ENCODE measurements at regions not wholly inside any gene's neighbourhood (a gene's known extent, or its start where the extent isn't known, plus 50 kb on each side); places are given as distances from the start of the nearest gene placed in this dataset.

DNA sequence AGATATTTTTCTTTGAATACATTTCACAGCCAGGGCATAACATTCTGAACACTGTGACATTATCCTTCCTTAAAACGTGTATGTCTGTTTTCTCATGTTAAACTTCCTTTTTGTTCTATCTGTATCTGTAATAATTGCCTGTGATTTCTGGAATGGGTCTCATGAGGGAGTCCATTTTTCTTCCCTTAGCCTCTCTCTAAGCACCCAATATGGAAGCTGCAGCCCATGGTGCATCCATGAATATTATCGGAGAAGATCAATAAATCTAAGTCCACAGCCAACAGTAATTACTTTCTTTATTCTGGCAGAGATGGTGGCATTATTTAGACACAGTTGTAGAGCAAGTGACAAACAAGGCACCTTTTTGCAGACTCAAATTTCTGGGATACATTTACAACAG, 671.1 kb downstream of the TUSC7 start:
- no peak for DNase-seq (ENCODE audit: low read depth in 2 of 3, low spot score in 1 of 3)

DNA sequence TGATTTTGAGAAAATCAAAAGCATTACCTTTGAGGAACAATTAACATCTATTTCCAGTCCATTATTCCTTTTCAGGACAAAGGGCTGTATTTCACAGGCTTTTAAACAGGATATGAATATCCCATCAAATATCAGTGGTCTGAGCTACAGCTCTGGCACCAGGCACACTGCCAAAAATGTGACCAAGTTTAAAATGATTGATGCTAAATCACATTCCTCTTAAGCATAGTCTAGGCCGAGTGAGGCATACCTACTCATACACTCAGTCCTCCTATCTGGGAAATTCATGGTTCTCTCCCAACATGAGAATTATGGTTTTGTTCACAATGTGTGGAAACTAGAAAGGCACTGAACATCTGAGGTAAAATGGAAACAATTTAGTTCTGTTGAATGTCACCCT, 683.5 kb downstream of the TUSC7 start:
- DNase-seq (ENCODE audit: low read depth in 2 of 3, low spot score in 1 of 3): no peak

DNA sequence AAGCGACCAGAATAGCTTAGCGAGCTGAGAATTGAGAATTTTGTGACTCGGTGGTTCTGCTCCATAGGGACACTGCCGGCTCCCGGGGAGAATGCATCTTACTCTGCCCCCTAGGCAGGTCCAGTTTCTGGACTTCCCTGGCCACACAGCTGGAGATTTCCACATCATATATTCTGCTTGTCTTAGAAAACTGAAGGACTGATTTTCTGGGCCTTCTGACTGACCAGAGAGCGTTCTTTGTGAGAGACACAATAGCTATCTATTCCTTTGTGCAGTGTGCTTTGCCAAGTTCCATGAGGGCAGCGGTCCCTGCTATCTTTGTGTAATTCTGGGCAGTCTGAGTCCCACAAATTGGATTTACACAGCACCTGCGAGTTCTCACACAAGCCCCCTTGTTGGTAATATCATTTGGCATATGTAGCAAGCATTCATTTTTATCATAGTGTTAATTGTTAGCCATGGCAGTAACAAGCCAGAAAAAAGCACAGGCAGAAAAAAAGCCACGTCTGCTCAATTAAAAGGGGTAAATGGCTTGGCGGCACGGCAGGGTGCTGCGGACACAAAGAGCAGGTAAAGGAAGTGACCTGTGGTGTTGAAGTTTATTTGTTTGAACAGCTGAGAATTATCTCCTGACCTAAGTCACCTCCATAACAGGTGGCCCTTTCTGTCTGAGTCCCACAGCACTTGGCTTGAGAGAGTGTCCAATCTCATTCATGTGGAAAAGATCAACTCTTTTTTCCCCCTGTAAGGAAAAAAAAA, 688.7 kb downstream of the TUSC7 start:
- no peak for DNase-seq (ENCODE audit: low read depth in 2 of 3, low spot score in 1 of 3)

DNA sequence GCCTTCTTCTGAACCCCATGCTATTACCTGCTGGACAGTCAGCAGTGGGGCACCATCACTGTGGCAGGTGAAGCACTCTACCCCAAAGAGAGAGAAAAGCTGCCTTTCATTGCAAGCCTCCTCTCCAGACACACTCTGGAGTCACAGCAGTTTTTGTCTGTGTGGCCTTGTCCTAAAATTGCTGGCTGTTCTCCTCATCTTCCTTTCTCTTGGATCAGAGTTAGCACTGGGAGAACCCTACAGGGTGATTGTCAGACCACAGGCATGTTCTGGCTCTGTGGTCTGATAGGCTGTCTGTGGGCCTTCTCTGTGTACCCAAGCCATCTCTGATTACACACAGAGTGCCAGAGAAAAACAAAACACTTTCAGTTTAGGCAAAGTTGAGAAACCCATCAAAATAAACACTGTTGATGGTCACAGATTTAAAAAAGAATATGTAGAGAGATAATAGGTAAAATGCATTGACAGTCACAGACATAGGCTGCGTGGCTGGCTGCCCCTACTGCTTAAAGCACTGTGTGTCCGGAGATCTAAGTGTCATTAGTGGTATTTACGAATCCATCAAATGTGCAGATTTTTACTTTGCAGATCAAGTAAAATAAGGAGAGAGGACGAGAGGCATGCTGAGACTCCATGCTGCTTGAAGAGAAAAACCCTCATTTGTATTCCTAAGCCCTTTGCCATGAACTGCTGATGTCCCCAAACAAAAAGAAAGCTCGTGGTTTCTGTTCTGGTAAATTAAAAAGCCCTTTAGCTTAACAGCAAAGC, 689.9 kb downstream of the TUSC7 start:
- DNase-seq (ENCODE audit: low read depth in 2 of 3, low spot score in 1 of 3): no peak

DNA sequence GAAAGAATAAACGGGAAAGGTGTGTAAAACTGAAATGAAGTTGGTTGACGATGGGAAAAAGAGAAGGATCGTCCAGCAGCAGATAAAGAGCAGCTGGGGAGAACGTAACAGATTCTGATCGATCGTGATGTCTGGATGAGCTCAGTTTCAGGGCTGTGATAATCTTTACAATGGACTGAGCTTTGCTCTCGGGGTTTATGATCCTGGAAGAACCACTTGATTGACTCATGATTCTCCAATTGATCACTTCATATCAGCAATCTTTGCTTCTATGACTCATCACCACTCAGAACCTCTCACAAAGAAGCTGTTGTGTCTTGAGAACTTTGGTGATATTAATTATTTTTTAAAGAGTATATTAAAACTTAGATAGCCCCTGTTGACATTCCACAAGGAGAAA, 690.7 kb downstream of the TUSC7 start:
- no peak for DNase-seq (ENCODE audit: low read depth in 2 of 3, low spot score in 1 of 3)

DNA sequence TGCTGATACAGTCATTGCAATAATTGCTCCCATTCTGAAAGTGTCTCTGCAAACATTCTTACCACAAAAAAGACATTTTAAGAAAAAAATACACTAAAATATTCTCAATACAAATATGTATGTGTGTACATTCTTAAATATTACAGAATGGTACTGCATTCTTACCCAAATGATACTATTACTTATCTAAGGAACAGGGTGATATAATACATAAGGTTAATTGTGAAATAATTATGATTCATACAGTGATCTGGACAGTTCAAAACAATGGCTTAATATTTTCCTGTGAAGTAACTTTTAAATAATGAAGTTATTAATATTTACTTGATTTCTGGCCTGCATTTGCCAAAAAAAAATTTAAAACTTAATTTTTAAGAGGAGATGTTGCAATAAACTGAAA, 694.6 kb downstream of the TUSC7 start:
- no peak for DNase-seq (ENCODE audit: low read depth in 2 of 3, low spot score in 1 of 3)

DNA sequence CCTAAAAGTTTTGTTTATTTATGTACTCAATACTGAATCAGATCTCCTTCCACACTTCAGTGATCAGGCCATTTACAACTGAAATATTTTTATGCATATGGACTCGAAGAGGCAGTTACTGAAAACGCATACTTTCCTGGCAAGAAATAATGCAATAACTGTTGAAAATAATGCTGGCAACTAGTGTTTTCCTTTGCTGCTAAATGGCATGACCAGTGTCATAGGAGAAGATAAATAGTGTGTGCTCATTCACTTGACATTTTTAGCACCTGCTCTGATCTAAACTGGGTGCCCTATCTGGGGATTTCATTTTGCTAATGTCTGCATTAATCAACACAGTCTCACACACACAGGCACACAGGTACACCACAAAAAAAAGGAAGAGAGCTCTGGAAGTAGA, 695.2 kb downstream of the TUSC7 start:
- DNase-seq (ENCODE audit: low read depth in 2 of 3, low spot score in 1 of 3): no peak

DNA sequence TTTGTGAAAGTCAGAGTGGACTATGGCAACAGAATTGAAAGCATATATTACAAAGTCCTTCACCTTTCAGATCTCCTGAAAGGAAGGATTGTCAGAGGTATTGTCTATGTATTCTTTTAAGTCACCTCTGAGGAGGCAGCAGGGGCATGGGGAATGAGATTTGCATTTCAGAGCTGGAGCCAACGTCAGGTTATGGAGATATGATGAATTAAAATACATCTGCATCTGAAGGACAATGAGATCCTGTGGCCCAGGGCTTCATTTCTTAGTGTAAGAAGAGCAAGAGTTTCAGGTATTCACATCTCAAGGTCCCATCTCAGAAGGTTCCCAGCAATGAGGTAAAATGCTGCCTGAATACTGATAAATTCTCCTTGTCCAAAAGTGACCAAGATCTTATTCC, 695.8 kb downstream of the TUSC7 start:
- DNase-seq (ENCODE audit: low read depth in 2 of 3, low spot score in 1 of 3): no peak

DNA sequence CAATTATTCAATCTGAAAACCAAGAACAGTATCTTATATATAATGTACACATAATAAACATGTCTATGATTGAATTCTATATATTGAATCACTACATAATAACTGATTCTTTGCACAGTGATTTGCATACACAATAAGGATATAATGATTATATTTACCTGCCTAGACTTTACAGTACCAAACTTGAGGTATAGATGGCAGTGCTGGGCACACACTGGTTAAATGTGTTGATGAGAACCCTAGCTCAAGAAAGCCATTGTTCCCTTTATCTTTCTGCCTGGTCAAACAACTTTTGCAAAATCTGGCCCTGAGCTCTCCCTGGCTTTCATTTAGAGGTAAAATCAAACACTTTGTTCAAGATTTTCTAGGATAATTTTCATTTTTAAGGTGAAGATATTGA, 697.7 kb downstream of the TUSC7 start:
- DNase-seq (ENCODE audit: low read depth in 2 of 3, low spot score in 1 of 3): no peak

DNA sequence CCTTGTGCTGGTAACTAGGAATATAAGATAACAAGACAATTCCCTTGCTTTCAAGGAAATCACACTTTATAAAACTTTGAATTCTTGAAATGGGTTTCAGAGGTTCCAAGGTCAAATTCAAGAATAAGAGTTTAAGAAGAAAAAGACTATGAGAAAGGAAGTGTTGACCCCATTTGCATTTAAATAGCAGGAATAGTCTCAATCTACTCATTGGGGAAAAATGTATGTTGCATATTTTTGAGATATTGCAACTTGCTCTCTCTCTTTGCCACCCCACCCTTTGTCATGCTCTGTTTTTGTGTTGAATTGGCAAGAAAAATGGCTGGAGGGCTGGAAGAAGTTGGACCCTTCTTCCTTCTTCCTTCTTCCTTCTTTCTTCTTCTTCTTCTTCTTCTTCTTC, 699.2 kb downstream of the TUSC7 start:
- DNase-seq (ENCODE audit: low read depth in 2 of 3, low spot score in 1 of 3): no peak

DNA sequence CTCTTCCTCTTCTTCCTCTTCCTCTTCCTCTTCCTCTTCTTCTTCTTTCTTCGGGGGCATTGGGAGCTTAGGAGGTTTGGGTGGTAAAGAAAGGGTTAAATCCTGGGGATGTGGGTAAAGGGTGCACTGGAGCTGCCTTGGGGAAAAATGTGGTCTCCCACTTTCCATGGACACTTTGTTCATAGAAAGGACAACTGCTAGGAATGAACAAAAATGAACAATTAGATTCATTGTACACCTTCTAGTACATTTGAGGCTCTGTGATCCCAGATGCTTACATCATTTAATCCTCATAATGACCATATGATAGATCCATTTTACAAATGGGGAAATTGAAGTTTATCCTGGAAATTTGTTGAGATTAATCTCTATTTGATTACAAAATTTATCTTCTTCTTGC, 699.7 kb downstream of the TUSC7 start:
- no peak for DNase-seq (ENCODE audit: low read depth in 2 of 3, low spot score in 1 of 3)

DNA sequence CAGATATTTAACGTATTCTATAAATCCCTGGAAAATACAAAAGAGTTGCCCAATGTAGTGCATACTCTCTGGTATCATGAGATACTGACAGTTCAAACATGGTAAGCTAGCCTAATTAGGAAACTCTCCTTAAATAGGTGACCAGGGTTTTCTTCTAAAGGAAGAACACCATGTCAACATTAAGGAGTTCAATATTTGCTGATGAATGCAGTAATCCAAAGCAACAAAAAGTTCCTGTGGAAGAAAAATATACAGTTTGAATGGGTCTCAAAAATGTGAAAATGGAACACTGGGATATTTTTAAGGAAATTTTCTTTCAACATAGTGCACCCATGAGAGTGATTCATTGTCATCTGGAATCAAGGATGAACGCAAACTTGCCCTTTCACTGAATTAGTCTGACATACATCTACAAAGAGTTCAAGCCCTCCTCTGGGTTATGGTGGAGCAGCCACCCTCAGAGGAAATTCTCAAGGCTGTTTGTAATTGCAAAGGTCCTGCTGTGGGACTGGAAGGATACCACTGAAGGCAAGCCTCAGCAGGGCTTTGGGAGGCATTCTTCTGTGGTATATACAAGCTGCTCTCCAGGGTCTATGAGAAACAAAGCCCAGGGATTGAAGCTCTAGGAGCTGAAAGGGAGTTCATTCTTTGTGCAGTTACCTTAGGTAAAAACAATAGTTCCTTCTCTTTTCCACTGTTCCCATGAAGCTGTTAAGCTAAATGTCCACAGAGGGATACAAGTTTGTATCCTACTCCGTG, 700.3 kb downstream of the TUSC7 start:
- no peak for DNase-seq (ENCODE audit: low read depth in 2 of 3, low spot score in 1 of 3)

DNA sequence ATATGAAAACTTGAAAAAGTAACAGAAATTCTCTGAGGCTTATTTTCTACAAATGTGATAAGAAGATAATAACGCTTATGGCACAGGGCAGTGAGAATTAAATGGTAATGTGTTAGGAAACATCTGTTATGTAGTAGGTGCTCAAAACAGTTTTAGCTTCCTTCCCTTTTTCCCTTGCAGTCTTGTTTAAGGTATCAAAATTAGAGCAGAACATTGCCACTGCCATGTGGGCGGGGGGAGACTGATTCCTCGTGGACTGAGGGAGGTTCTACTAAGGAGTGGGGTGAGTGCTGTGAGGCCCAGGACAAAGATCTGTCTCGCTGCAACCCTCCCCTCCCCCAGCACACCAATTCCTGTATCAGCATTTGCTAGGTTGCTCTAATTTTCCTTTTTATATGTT, 702.4 kb downstream of the TUSC7 start:
- no peak for DNase-seq (ENCODE audit: low read depth in 2 of 3, low spot score in 1 of 3)

DNA sequence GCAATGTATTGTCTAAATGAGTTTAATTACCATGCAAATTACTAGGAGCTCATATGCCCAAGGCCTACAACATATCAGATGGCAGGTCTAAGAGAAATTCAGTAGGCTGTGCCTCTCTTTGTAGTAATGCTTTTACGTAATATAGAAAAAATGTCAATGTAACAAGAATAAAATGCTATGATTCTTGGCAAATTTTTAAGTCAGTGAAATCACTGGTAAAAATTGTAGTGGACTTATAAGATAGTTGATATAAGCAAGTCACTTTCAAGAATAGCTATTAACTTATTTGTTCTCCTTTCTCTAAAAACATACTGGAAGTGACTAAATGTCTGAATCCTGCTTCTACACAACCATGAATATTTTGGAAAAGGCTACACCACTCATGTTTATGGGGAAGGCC, 707.8 kb downstream of the TUSC7 start:
- no peak for DNase-seq (ENCODE audit: low read depth in 2 of 3, low spot score in 1 of 3)

DNA sequence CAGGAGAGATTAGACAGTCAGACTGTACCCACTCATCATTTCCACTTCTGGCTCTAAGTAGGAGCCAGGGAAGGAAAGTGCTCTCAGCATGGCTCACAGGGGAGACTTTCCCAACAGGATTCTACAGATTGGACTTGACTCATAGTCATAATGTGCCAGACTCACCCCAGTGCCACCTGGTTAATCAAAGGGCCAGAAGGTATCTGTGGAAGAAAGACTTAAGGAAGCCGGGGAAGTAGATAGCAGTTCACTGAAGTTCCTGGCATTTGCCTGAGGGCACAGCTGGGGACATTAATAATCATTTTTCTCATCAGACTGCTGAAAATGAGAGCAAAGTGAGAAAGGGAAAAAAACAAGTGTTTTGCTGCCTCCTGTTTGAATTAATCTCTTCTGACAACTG, 717.5 kb downstream of the TUSC7 start:
- no peak for DNase-seq (ENCODE audit: low read depth in 2 of 3, low spot score in 1 of 3)

DNA sequence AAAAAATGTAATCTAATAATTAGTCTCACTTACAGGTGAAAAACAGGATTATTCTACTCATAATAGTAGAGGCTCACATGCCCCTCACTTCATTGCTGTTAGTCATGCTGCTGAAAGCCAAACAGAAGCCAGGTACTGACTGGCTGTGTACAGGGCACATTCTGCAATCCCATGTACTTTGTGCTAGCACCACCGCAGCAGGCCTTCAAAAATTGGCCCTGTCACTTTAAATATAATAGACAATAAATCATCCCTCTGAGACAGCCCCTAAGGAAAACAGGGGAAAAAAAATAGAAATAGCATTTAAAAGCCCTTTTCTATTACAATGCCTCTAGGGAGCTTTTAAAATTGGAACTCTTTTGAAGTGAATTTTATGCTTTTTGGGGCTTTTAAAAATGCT, 723.8 kb downstream of the TUSC7 start:
- no peak for DNase-seq (ENCODE audit: low read depth in 2 of 3, low spot score in 1 of 3)

DNA sequence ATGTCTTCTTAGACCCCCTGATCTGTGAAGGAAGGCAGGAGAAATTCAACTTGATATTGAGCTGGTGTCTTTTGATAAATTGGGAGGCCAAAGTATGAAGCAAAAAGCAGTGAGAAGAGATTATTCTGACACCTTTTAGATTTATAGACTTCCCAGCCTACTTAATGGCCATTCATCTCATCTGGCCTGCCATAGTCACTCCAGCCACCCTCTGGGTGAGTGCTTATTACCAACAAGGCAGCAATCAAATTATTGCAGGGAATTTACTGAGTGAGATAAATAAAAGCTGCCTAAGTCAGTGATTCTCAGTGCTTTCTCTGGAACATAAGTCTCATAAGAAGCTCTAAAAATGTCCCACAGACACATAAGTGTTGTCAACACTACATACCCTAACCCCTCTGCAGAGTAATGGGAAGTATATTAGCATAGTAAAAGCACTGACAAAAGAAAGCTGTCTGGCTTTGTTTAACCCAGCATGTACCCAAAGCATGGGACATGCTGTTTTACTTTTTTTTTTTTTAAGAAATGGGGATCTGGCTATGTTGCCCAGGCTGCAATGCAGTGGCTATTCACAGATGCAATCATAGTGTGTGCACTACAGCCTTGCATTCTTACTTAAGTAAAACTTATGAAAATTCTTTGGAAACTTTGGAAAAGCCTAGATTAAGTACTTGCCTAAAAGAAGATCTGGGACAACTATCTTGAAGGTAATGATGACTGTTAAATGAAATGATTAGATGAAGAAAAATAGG, 725.3 kb downstream of the TUSC7 start:
- DNase-seq (ENCODE audit: low read depth in 2 of 3, low spot score in 1 of 3): no peak

DNA sequence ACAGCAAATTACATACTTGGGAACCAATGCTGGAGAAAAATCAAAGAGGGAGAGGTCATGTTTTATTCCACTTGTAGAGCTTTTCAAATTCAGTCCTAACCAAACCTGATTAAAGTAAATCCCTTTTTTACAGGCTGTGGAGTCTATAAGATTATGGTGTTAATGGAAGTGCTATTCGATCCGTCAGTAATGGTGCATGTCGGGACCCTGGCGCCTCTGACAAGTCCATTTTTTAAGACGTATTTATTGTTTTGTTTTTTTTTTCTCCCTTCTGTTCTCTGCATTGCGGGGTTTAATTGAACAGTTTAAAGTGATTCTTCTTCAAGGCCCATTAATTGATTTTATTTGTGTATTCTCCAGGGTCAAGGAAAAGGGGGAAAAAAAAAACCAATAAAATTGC, 725.9 kb downstream of the TUSC7 start:
- DNase-seq (ENCODE audit: low read depth in 2 of 3, low spot score in 1 of 3): no peak

DNA sequence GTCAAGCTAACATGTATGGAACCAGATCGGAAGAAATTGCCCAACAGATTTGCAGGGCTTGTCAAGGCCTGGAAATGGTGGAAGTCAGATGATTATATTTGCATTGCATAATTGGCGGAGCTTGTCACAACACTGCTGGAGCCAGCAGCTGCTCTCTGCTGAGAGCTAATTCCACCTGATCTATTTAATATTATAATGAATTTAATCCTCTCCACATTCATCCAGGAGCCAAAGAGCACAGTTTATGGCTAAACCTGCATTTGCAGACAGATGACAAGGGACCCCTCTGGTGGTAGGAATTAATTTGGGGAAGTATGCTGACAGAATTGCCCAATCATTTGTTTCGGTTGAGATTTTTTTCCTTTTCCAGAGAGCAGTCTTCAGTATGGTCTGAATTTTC, 730.2 kb downstream of the TUSC7 start:
- no peak for DNase-seq (ENCODE audit: low read depth in 2 of 3, low spot score in 1 of 3)

DNA sequence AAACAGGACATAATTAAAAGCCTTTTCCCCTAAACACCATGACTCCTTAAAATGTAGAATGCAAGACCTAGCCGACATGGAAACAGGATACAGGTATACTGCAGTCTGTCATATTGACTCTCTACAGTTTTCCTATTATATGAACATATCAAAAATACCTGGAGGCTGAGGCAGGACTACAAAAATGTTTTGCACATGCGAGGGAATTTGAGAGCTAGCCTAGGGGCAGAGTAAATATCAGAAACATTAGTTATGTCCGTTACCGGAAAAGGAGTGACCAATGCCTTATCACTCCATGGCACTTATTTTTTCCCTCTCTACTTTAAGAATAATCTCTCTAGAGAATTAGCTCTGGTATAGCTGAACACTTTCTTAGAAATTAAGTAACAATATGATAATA, 732.3 kb downstream of the TUSC7 start:
- no peak for DNase-seq (ENCODE audit: low read depth in 2 of 3, low spot score in 1 of 3)

DNA sequence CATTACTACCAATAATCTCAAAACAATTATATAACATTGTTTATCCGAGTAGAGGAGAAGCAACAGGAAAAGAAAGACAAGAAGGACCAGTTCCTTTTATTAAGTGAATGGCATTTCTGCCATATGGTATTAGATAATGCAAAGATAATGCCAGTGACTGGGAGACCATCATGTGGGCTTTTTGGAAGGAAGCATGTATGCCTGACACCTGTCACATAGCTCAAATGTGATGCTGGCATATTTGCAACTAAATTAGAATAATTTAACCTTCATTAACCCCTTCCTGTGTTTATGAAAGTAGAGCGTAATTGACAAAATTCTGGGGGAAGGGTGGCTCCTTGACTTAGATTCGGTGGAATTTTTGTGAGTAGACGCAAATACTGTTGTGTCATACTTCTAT, 733.0 kb downstream of the TUSC7 start:
- DNase-seq (ENCODE audit: low read depth in 2 of 3, low spot score in 1 of 3): no peak
